ENCODE measurements at regions not wholly inside any gene's neighbourhood (a gene's known extent, or its start where the extent isn't known, plus 50 kb on each side); places are given as distances from the start of the nearest gene placed in this dataset.

GRCh38 chr11:110951037-110951949 is 239.1 kb upstream of the ARHGAP20 start:
- no peak for DNase-seq
- Histone ChIP-seq H2BK20ac (ENCODE audit: low read depth, low read length, poor library complexity, severe bottlenecking) (no peak overlapping the region), H4K20me1 (ENCODE audit: control insufficient read depth, insufficient read depth, insufficient read length) (no peaks in the 10 kb centered on the region), H3T11ph (ENCODE audit: low read length) (no peak overlapping the region), H2BK15ac (ENCODE audit: low read depth, low read length) (no peak overlapping the region), H3K56ac (ENCODE audit: insufficient read length, low read depth, low read length) (no peak overlapping the region), H3K27me3 (ENCODE audit: insufficient read depth, low read length) (no peaks in the 10 kb centered on the region), H3K4ac (ENCODE audit: low read depth, low read length) (no peak overlapping the region), H2AFZ (ENCODE audit: low read length) (no peak overlapping the region), H2AK5ac (ENCODE audit: insufficient read length, low read length) (no peak overlapping the region), H3K14ac (ENCODE audit: insufficient read depth, low read length) (no peak overlapping the region), H3K4me2 (ENCODE audit: insufficient read depth, insufficient read length, low read length) (no peak overlapping the region), H3K79me2 (ENCODE audit: insufficient read depth, low read length) (no peaks in the 10 kb centered on the region), H2BK12ac (ENCODE audit: insufficient read length, low read depth, low read length) (no peak overlapping the region), H3K9me3 (ENCODE audit: control insufficient read depth, low read depth, low read length) (no peaks in the 10 kb centered on the region), H2BK5ac (ENCODE audit: insufficient read length, low read length) (no peak overlapping the region), H3K9ac (ENCODE audit: extremely low read depth, insufficient read length, low read length) (no peak overlapping the region), H3K23me2 (ENCODE audit: insufficient read length, low read depth, low read length, poor library complexity, severe bottlenecking) (no peaks in the 10 kb centered on the region), H4K8ac (replicated peaks; ENCODE audit: insufficient read length, low read depth, low read length) (no peak overlapping the region), H3K23ac (ENCODE audit: insufficient read length, low read depth, low read length) (no peak overlapping the region), H3K79me1 (ENCODE audit: insufficient read depth, low read depth, low read length, poor library complexity, severe bottlenecking) (no peaks in the 10 kb centered on the region), H3K18ac (ENCODE audit: insufficient read length, low read depth, low read length) (no peak overlapping the region), H2BK120ac (ENCODE audit: low read depth, low read length, poor library complexity, severe bottlenecking) (no peak overlapping the region), H4K91ac (ENCODE audit: insufficient read length, low read depth, low read length) (no peak overlapping the region), H3K4me1 (ENCODE audit: insufficient read depth, low read length) (no peaks in the 10 kb centered on the region), H3K27ac (ENCODE audit: insufficient read length, low read depth, low read length) (no peak overlapping the region), H4K5ac (ENCODE audit: insufficient read length, low read depth, low read length) (no peak overlapping the region)
- Mint-ChIP-seq H3K27ac (no peak overlapping the region; a peak in 1 of 7 replicates), H3K27me3 (ENCODE audit: low read depth) (no peaks in the 10 kb centered on the region), H3K4me1 (peaks cover 0 to 4% of the 10 kb centered on the region in 2 experiments; a peak in 1 of 4 replicates), H3K4me3 (no peak overlapping the region), H3K36me3 (ENCODE audit: insufficient read depth in 1 of 3, low read depth in 3 of 3) (no peaks in the 10 kb centered on the region), H3K9me3 (peaks cover 0 to 3% of the 10 kb centered on the region in 2 experiments; a peak in 2 of 5 replicates)
- WGBS (ENCODE audit: extremely low coverage, insufficient read length, low lambda C conversion rate) = no CpG with 5 or more reads among the region's 5 CpGs
- no peak for TF ChIP-seq CTCF (conservative IDR thresholded peaks at IDR 0.05)
